ENCODE measurements at regions not wholly inside any gene's neighbourhood (a gene's known extent, or its start where the extent isn't known, plus 50 kb on each side); places are given as distances from the start of the nearest gene placed in this dataset.

- Histone ChIP-seq H3K27me3 (no peaks in the 10 kb centered on the region), H3K4me1 (ENCODE audit: low read depth) (no peaks in the 10 kb centered on the region), H3K9me3 (ENCODE audit: low read depth) (no peaks in the 10 kb centered on the region), H3K36me3 (no peaks in the 10 kb centered on the region), H3K4me3 (no peak overlapping the region), H3K27ac (no peak overlapping the region)
- no peak for TF ChIP-seq CTCF (IDR thresholded peaks at IDR 0.05; ENCODE audit: low read depth, low read length)
- DNase-seq (ENCODE audit: low read depth in 1 of 2, low spot score in 1 of 2), result no peak
Observed at GRCh38 chr7:84844771-84845170, 342.1 kb downstream of the SEMA3D start.

DNA sequence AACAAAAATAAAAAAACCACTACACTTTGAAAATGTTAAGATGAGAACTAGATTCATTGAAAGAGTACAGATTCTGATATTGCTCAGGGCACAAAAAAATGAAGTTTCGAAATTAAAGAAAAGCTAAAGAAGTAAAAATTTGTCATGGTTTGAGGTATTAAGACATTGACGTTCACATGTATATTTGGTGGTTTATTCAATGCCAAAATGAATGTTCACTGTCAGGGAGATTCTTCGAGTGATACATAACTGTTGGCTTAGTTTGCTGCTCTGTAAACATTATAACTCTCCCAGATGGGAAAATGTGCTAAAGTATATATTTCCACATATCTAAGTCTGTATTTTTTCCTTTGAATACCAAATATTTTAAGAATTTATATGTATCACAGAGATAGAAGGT lies 345.0 kb downstream of the SEMA3D start:
- no peaks in the 10 kb centered on the region for H3K9me3 ChIP-seq (ENCODE audit: low read depth)
- no peak overlapping the region for H3K4me3 ChIP-seq
- TF ChIP-seq CTCF (IDR thresholded peaks at IDR 0.05; ENCODE audit: low read depth, low read length), result no peak
- no peak overlapping the region for H3K27ac ChIP-seq
- no peaks in the 10 kb centered on the region for H3K4me1 ChIP-seq (ENCODE audit: low read depth)
- no peaks in the 10 kb centered on the region for H3K27me3 ChIP-seq
- no peaks in the 10 kb centered on the region for H3K36me3 ChIP-seq
- DNase-seq (ENCODE audit: low read depth in 1 of 2, low spot score in 1 of 2), result no peak

GRCh38 chr7:84838857-84839256 lies 348.0 kb downstream of the SEMA3D start:
- no peaks in the 10 kb centered on the region for H3K4me1 ChIP-seq (ENCODE audit: low read depth)
- H3K27ac ChIP-seq, result no peak overlapping the region
- H3K4me3 ChIP-seq, result no peak overlapping the region
- no peaks in the 10 kb centered on the region for H3K36me3 ChIP-seq
- DNase-seq (ENCODE audit: low read depth in 1 of 2, low spot score in 1 of 2), result no peak
- H3K9me3 ChIP-seq (ENCODE audit: low read depth), result no peaks in the 10 kb centered on the region
- H3K27me3 ChIP-seq, result no peaks in the 10 kb centered on the region
- TF ChIP-seq CTCF (IDR thresholded peaks at IDR 0.05; ENCODE audit: low read depth, low read length), result no peak

GRCh38 chr7:84837405-84837804 lies 349.5 kb downstream of the SEMA3D start:
- Histone ChIP-seq H3K27me3 (no peaks in the 10 kb centered on the region), H3K9me3 (ENCODE audit: low read depth) (no peaks in the 10 kb centered on the region), H3K36me3 (no peaks in the 10 kb centered on the region), H3K4me1 (ENCODE audit: low read depth) (no peaks in the 10 kb centered on the region), H3K4me3 (no peak overlapping the region), H3K27ac (no peak overlapping the region)
- DNase-seq (ENCODE audit: low read depth in 1 of 2, low spot score in 1 of 2), result no peak
- TF ChIP-seq CTCF (IDR thresholded peaks at IDR 0.05; ENCODE audit: low read depth, low read length), result no peak

DNA sequence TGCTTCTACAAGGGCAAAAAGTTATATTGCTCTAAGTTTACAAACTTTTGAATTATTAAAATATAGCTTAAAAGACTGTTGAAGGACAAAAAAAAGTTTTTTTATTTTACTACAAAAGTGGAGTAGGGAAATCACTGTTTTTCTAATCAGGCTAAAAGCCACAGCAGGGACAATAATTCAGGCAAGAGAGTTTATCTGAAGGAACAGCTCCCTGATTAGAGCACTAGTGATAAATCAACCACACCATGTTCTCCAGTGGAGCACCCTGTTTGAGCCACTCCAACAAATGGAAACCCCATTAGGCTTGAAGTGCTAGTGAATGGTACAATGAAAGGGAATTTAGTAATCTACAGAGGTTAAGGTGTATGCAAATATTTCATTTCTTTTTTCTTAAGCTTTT lies 357.1 kb downstream of the SEMA3D start:
- no peak for TF ChIP-seq CTCF (IDR thresholded peaks at IDR 0.05; ENCODE audit: low read depth, low read length)
- Histone ChIP-seq H3K4me1 (ENCODE audit: low read depth) (no peaks in the 10 kb centered on the region), H3K27me3 (no peaks in the 10 kb centered on the region)

DNA sequence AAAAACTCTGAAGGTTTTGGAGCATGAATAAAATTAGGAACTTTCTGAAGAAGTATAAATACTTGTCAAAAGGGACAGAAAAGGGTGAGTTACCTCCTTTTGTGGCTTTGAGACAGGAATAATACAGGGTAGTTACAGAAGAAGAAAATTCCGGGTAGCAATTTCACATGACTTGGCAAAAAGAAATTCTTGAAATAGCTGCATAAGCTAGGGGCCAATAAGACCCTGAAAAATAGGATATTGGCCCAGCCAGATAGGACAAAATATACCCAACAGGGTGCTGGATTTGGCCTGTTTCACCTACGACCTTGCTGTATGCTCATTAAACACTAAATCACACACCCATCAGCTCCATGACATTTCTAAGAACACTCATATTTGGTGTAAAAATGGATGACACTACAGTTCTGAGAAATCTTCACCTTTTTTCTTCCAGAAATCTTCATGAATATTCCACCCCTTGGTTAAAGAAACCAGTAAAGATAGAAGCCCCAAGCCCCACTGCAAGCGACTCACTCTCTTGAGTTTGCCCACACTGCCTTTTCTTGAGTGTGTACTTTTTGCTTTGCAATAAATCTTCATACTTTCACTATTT lies 362.7 kb downstream of the SEMA3D start:
- Histone ChIP-seq H3K27ac (no peak overlapping the region), H3K4me1 (ENCODE audit: low read depth) (no peaks in the 10 kb centered on the region), H3K36me3 (no peaks in the 10 kb centered on the region), H3K4me3 (no peak overlapping the region), H3K27me3 (no peaks in the 10 kb centered on the region), H3K9me3 (ENCODE audit: low read depth) (no peaks in the 10 kb centered on the region)
- no peak for DNase-seq (ENCODE audit: low read depth in 1 of 2, low spot score in 1 of 2)
- TF ChIP-seq CTCF (IDR thresholded peaks at IDR 0.05; ENCODE audit: low read depth, low read length), result no peak

More for the DNA sequence above, 357.1 kb downstream of the SEMA3D start:
- no peak for DNase-seq (ENCODE audit: low read depth in 1 of 2, low spot score in 1 of 2)
- Histone ChIP-seq H3K27ac (no peak overlapping the region), H3K4me3 (no peak overlapping the region), H3K36me3 (no peaks in the 10 kb centered on the region), H3K9me3 (ENCODE audit: low read depth) (no peaks in the 10 kb centered on the region)
